ENCODE measurements at regions not wholly inside any gene's neighbourhood (a gene's known extent, or its start where the extent isn't known, plus 50 kb on each side); places are given as distances from the start of the nearest gene placed in this dataset.

- TF ChIP-seq BRCA1 (IDR thresholded peaks at IDR 0.05; ENCODE audit: low read depth, low read length) (no peak), JUND (IDR thresholded peaks at IDR 0.05; ENCODE audit: low read length) (no peak), YY1 (IDR thresholded peaks at IDR 0.05; ENCODE audit: low read depth, low read length) (no peak), POLR2AphosphoS5 (IDR thresholded peaks at IDR 0.05; ENCODE audit: low read depth, low read length) (no peak), CTCF (IDR thresholded peaks at IDR 0.05; ENCODE audit: control extremely low read depth in 1 of 3, insufficient read depth in 1 of 3, low read depth in 1 of 3, low read length in 3 of 3) (no peak), TAF1 (IDR thresholded peaks at IDR 0.05; ENCODE audit: low read depth, low read length) (no peak)
These were observed 70.5 kb downstream of the VCPKMT start for GRCh38 chr14:50045837-50046236.

All from H1 (cell line).